GM12878 (cell line): ENCODE measurements at regions not wholly inside any gene's neighbourhood (a gene's known extent, or its start where the extent isn't known, plus 50 kb on each side); places are given as distances from the start of the nearest gene placed in this dataset.

ENCODE experiments used
- ASH2L ChIP-seq: fragments of 300-600, 200-600 bp; sonication (generic); IDR thresholded peaks from 2 replicates; pipeline ENCODE4 v1.6.1; 2017; ENCODE audit warnings: low read depth, mild to moderate bottlenecking, borderline replicate concordance
- FOS ChIP-seq: IDR thresholded peaks from 3 replicates; pipeline ENCODE4 v1.6.1; 2011; ENCODE audit warnings: borderline replicate concordance; ENCODE audit not compliant: insufficient read length; ENCODE audit errors: extremely low read depth
- IRF4 ChIP-seq: IDR thresholded peaks from 2 replicates; pipeline ENCODE4 v1.6.1; 2011; ENCODE audit warnings: low read depth, low read length
- PAX5 ChIP-seq: IDR thresholded peaks from 2 replicates; pipeline ENCODE4 v1.6.1; 2011; ENCODE audit warnings: low read depth, low read length, borderline replicate concordance
- STAT3 ChIP-seq: IDR thresholded peaks from 2 replicates; pipeline ENCODE4 v1.6.1; 2011; ENCODE audit warnings: low read depth, low read length, improper control_type of control experiment

GRCh38 chr10:4398602-4399001 lies 427.4 kb upstream of the AKR1E2 start:
- no peak for TF ChIP-seq PAX5
- no peak for TF ChIP-seq FOS
- TF ChIP-seq ASH2L: no peak
- no peak for TF ChIP-seq IRF4
- no peak for TF ChIP-seq STAT3
